DMS79 treated with DMSO at 0.1 percent for 48 hours (cell line): ENCODE measurements at regions not wholly inside any gene's neighbourhood (a gene's known extent, or its start where the extent isn't known, plus 50 kb on each side); places are given as distances from the start of the nearest gene placed in this dataset.

ENCODE experiments used
- DNase-seq: peaks from one replicate; lab custom pipeline; 2025; lab: John Stamatoyannopoulos, UW

- DNase-seq: no peak
Measured at GRCh38 chr18:78677483-78678317, 301.9 kb upstream of the SALL3 start.

- DNase-seq: no peak
Measured at GRCh38 chr18:78678318-78678695, 301.3 kb upstream of the SALL3 start.

- no peak for DNase-seq
Measured at GRCh38 chr18:78679031-78679430, 300.6 kb upstream of the SALL3 start.

GRCh38 chr18:78679613-78680260, 299.9 kb upstream of the SALL3 start:
- DNase-seq: no peak

GRCh38 chr18:78681396-78681795, 298.2 kb upstream of the SALL3 start:
- DNase-seq: no peak

- no peak for DNase-seq
Measured at GRCh38 chr18:78681934-78682333, 297.7 kb upstream of the SALL3 start.

- no peak for DNase-seq
Measured at GRCh38 chr18:78682716-78683115, 296.9 kb upstream of the SALL3 start.

- DNase-seq: no peak
Measured at GRCh38 chr18:78683191-78684010, 296.2 kb upstream of the SALL3 start.

GRCh38 chr18:78685250-78685979, 294.2 kb upstream of the SALL3 start:
- no peak for DNase-seq

- no peak for DNase-seq
Measured at GRCh38 chr18:78685980-78686530, 293.6 kb upstream of the SALL3 start.

- DNase-seq: no peak
Measured at GRCh38 chr18:78686976-78687685, 292.5 kb upstream of the SALL3 start.

GRCh38 chr18:78687736-78688135, 291.9 kb upstream of the SALL3 start:
- DNase-seq: no peak

GRCh38 chr18:78688249-78688648, 291.4 kb upstream of the SALL3 start:
- DNase-seq: no peak

GRCh38 chr18:78688916-78689315, 290.7 kb upstream of the SALL3 start:
- no peak for DNase-seq

- no peak for DNase-seq
Measured at GRCh38 chr18:78689606-78690005, 290.0 kb upstream of the SALL3 start.

- no peak for DNase-seq
Measured at GRCh38 chr18:78692105-78692504, 287.5 kb upstream of the SALL3 start.

- DNase-seq: no peak
Measured at GRCh38 chr18:78693429-78693828, 286.2 kb upstream of the SALL3 start.

- DNase-seq: no peak
Measured at GRCh38 chr18:78696698-78697435, 282.8 kb upstream of the SALL3 start.

GRCh38 chr18:78697446-78697845, 282.2 kb upstream of the SALL3 start:
- no peak for DNase-seq

- DNase-seq: no peak
Measured at GRCh38 chr18:78698914-78699313, 280.7 kb upstream of the SALL3 start.
